ENCODE measurements at regions not wholly inside any gene's neighbourhood (a gene's known extent, or its start where the extent isn't known, plus 50 kb on each side); places are given as distances from the start of the nearest gene placed in this dataset.
A peak's percentile ranks its signal among the peaks of the same experiment; 100 is the strongest.

- no peak overlapping the region for H3K4me3 ChIP-seq (ENCODE audit: low read depth, low read length)
- DNase-seq (ENCODE audit: low read depth): no peak
- TF ChIP-seq CTCF (IDR thresholded peaks at IDR 0.05; ENCODE audit: insufficient read depth, low read length): no peak
Measured at GRCh38 chr3:18149935-18150334, 275.2 kb downstream of the SATB1 start.

- DNase-seq (ENCODE audit: low read depth): no peak
- no peak overlapping the region for H3K4me3 ChIP-seq (ENCODE audit: low read depth, low read length)
- no peak for TF ChIP-seq CTCF (IDR thresholded peaks at IDR 0.05; ENCODE audit: insufficient read depth, low read length)
Measured at GRCh38 chr3:18149386-18149785, 275.8 kb downstream of the SATB1 start.

- DNase-seq (ENCODE audit: low read depth): peak; percentile 9
- no peak for TF ChIP-seq CTCF (IDR thresholded peaks at IDR 0.05; ENCODE audit: insufficient read depth, low read length)
- H3K4me3 ChIP-seq (ENCODE audit: low read depth, low read length): no peak overlapping the region
Measured at GRCh38 chr3:18144571-18144970, 280.6 kb downstream of the SATB1 start.

GRCh38 chr3:18143258-18143780, 281.8 kb downstream of the SATB1 start:
- TF ChIP-seq CTCF (IDR thresholded peaks at IDR 0.05; ENCODE audit: insufficient read depth, low read length): no peak
- no peak overlapping the region for H3K4me3 ChIP-seq (ENCODE audit: low read depth, low read length)
- DNase-seq (ENCODE audit: low read depth): no peak

- no peak for TF ChIP-seq CTCF (IDR thresholded peaks at IDR 0.05; ENCODE audit: insufficient read depth, low read length)
- DNase-seq (ENCODE audit: low read depth): no peak
- H3K4me3 ChIP-seq (ENCODE audit: low read depth, low read length): no peak overlapping the region
Measured at GRCh38 chr3:18137958-18138357, 287.2 kb downstream of the SATB1 start.

- H3K4me3 ChIP-seq (ENCODE audit: low read depth, low read length): no peak overlapping the region
- TF ChIP-seq CTCF (IDR thresholded peaks at IDR 0.05; ENCODE audit: insufficient read depth, low read length): no peak
Measured at GRCh38 chr3:18135060-18135814, 289.9 kb downstream of the SATB1 start.

More at GRCh38 chr3:18135060-18135814, 289.9 kb downstream of the SATB1 start:
- peak; percentile 49 for DNase-seq (ENCODE audit: low read depth)
